ENCODE measurements at regions not wholly inside any gene's neighbourhood (a gene's known extent, or its start where the extent isn't known, plus 50 kb on each side); places are given as distances from the start of the nearest gene placed in this dataset.

GRCh38 chr2:126781206-126781605, 117.5 kb upstream of the TEX51 start:
- TF ChIP-seq TAF1 (IDR thresholded peaks at IDR 0.05; ENCODE audit: low read depth) (no peak), USF1 (IDR thresholded peaks at IDR 0.05) (no peak), EGR1 (IDR thresholded peaks at IDR 0.05) (no peak)

Data from Ishikawa (cell line).